H1 (cell line): ENCODE measurements at regions not wholly inside any gene's neighbourhood (a gene's known extent, or its start where the extent isn't known, plus 50 kb on each side); places are given as distances from the start of the nearest gene placed in this dataset.

Experiments
- CTCF ChIA-PET: fragments of 300-600 bp; sonication (Branson Sonifier 250); formaldehyde crosslinking; loops from one replicate; lab custom pipeline; 2021; ENCODE audit not compliant: partially characterized antibody; lab: Charles Lee
- POLR2A ChIA-PET: fragments of 300-600 bp; sonication (Branson Sonifier 250); formaldehyde crosslinking; loops from one replicate; lab custom pipeline; 2021; ENCODE audit warnings: inconsistent platforms; ENCODE audit not compliant: partially characterized antibody; lab: Charles Lee
- DNase-seq, 2 experiments: peaks; one replicate each; pipeline versions ENCODE4 v3.0.0 to v3.0.0-alpha.2; 2010 to 2022; ENCODE audit warnings: low spot score in 2 of 2, low read depth in 1 of 2, mixed read lengths in 1 of 2
- FAIRE-seq: peaks from 2 replicates; lab custom pipeline; 2011; peaks lifted over from hg19 to GRCh38; lab: Jason Lieb, UNC
- H2AFZ ChIP-seq: 2 replicates; pipeline ENCODE4 v1.8.1; 2012; ENCODE audit warnings: low read length, inconsistent platforms
- H2AK5ac ChIP-seq: 2 replicates; pipeline ENCODE4 v1.6.1; 2013; ENCODE audit warnings: low read depth, low read length
- H2BK120ac ChIP-seq: replicated peaks from 2 replicates; pipeline ENCODE3; 2013; ENCODE audit warnings: low read depth, low read length, inconsistent platforms
- H2BK12ac ChIP-seq: 2 replicates; pipeline ENCODE4 v1.6.1; 2013; ENCODE audit warnings: low read depth, low read length
- H2BK15ac ChIP-seq: 2 replicates; pipeline ENCODE4 v1.6.1; 2013; ENCODE audit warnings: low read length
- H2BK20ac ChIP-seq: 2 replicates; pipeline ENCODE4 v1.6.1; 2013; ENCODE audit warnings: low read length
- H2BK5ac ChIP-seq: 2 replicates; pipeline ENCODE4 v1.6.1; 2013; ENCODE audit warnings: low read depth, low read length
- H3K14ac ChIP-seq: 2 replicates; pipeline ENCODE4 v1.6.1; 2013; ENCODE audit warnings: inconsistent platforms; ENCODE audit not compliant: insufficient read length
- H3K18ac ChIP-seq: 2 replicates; pipeline ENCODE4 v1.6.1; 2013; ENCODE audit warnings: low read length; ENCODE audit errors: extremely low read depth
- H3K23ac ChIP-seq: 2 replicates; pipeline ENCODE4 v1.6.1; 2013; ENCODE audit warnings: inconsistent platforms; ENCODE audit not compliant: insufficient read length
- H3K23me2 ChIP-seq: 2 replicates; pipeline ENCODE4 v1.6.1; 2013; ENCODE audit warnings: low read depth, low read length
- H3K27ac ChIP-seq: 2 replicates; pipeline ENCODE4 v1.6.1; 2011; ENCODE audit warnings: low read depth, low read length, inconsistent platforms
- H3K27me3 ChIP-seq, 4 experiments: replicated peaks in 1 of 4; 1 replicate in 1 of 4; 2 replicates in 3 of 4; pipeline versions ENCODE4 v1.6.1 to v1.8.1; 2011 to 2013; ENCODE audit warnings: low read length in 3 of 4, mild to moderate bottlenecking in 3 of 4, inconsistent platforms in 2 of 4, mixed read lengths in 2 of 4, moderate library complexity in 1 of 4; ENCODE audit not compliant: control insufficient read depth in 3 of 4, insufficient read depth in 3 of 4; ENCODE audit errors: extremely low read depth in 1 of 4
- H3K36me3 ChIP-seq, 4 experiments: 2 replicates each; pipeline versions ENCODE4 v1.6.1 to v1.8.1; 2011 to 2013; ENCODE audit warnings: mild to moderate bottlenecking in 4 of 4, low read length in 3 of 4, moderate library complexity in 2 of 4, control low read depth in 1 of 4, inconsistent platforms in 1 of 4; ENCODE audit not compliant: insufficient read depth in 4 of 4, control insufficient read depth in 2 of 4
- H3K4ac ChIP-seq: replicated peaks from 2 replicates; pipeline ENCODE3; 2013; ENCODE audit warnings: low read length, low read depth, mixed read lengths, inconsistent platforms; ENCODE audit not compliant: insufficient read length
- H3K4me1 ChIP-seq, 4 experiments: replicated peaks in 1 of 4; 1 replicate in 1 of 4; 2 replicates in 3 of 4; pipeline versions ENCODE4 v1.6.1 to v1.8.1; 2011 to 2013; ENCODE audit warnings: low read length in 3 of 4, inconsistent platforms in 2 of 4, mixed read lengths in 1 of 4; ENCODE audit not compliant: insufficient read depth in 4 of 4, control insufficient read depth in 3 of 4
- H3K4me2 ChIP-seq, 2 experiments: 2 replicates each; pipeline versions ENCODE4 v1.6.1 to v1.8.1; 2011 to 2013; ENCODE audit warnings: low read depth in 2 of 2, low read length in 2 of 2, control low read depth in 1 of 2, inconsistent platforms in 1 of 2, mild to moderate bottlenecking in 1 of 2; ENCODE audit not compliant: insufficient read depth in 1 of 2
- H3K4me3 ChIP-seq, 4 experiments: fragments of 200-600, 300-600 bp in 1 of 4; sonication (generic), shearing (Covaris generic), sonication (Bioruptor Twin) in 1 of 4; 2 replicates each; pipeline versions ENCODE4 v1.5.1 to v1.8.1; 2011 to 2016; ENCODE audit warnings: low read length in 4 of 4, low read depth in 3 of 4, control low read depth in 2 of 4, inconsistent platforms in 2 of 4, mild to moderate bottlenecking in 2 of 4, mixed read lengths in 1 of 4, moderate library complexity in 1 of 4; ENCODE audit not compliant: insufficient read depth in 2 of 4; ENCODE audit errors: extremely low read depth in 1 of 4
- H3K56ac ChIP-seq: replicated peaks from 2 replicates; pipeline ENCODE3; 2013; ENCODE audit warnings: low read depth, mild to moderate bottlenecking, mixed read lengths, low read length, inconsistent platforms; ENCODE audit not compliant: insufficient read length
- H3K79me1 ChIP-seq: 2 replicates; pipeline ENCODE4 v1.6.1; 2013; ENCODE audit warnings: low read depth, low read length, control low read depth
- H3K79me2 ChIP-seq, 2 experiments: 2 replicates each; pipeline versions ENCODE4 v1.6.1 to v1.8.1; 2012 to 2013; ENCODE audit warnings: low read length in 2 of 2, mild to moderate bottlenecking in 2 of 2, inconsistent platforms in 1 of 2; ENCODE audit not compliant: insufficient read depth in 2 of 2, control insufficient read depth in 1 of 2
- H3K9ac ChIP-seq, 4 experiments: replicated peaks in 1 of 4; 1 replicate in 1 of 4; 2 replicates in 3 of 4; pipeline versions ENCODE4 v1.6.1 to v1.8.1; 2011 to 2013; ENCODE audit warnings: low read depth in 3 of 4, low read length in 3 of 4, control low read depth in 2 of 4, mild to moderate bottlenecking in 2 of 4, moderate library complexity in 2 of 4, inconsistent platforms in 1 of 4; ENCODE audit errors: extremely low read depth in 1 of 4
- H3K9me3 ChIP-seq, 2 experiments: 2 replicates each; pipeline versions ENCODE4 v1.6.1 to v1.8.1; 2012 to 2013; ENCODE audit warnings: mild to moderate bottlenecking in 2 of 2, moderate library complexity in 2 of 2, control low read depth in 1 of 2, inconsistent platforms in 1 of 2, low read depth in 1 of 2, low read length in 1 of 2, mixed read lengths in 1 of 2; ENCODE audit not compliant: insufficient read depth in 2 of 2
- H4K20me1 ChIP-seq, 2 experiments: replicated peaks in 1 of 2; 2 replicates each; pipeline versions ENCODE3 to v1.8.1; 2011 to 2013; ENCODE audit warnings: inconsistent platforms in 2 of 2, low read length in 2 of 2, mild to moderate bottlenecking in 1 of 2; ENCODE audit not compliant: insufficient read depth in 2 of 2, control insufficient read depth in 1 of 2
- H4K5ac ChIP-seq: 2 replicates; pipeline ENCODE4 v1.6.1; 2013; ENCODE audit warnings: low read length, low read depth, mixed read lengths, inconsistent platforms; ENCODE audit not compliant: insufficient read length
- H4K8ac ChIP-seq: 2 replicates; pipeline ENCODE4 v1.8.0; 2013; ENCODE audit warnings: mild to moderate bottlenecking, moderate library complexity, low read length, inconsistent platforms; ENCODE audit not compliant: insufficient read depth; ENCODE audit errors: extremely low read depth
- H4K91ac ChIP-seq: replicated peaks from 2 replicates; pipeline ENCODE3; 2013; ENCODE audit warnings: low read length, mixed read lengths, inconsistent platforms; ENCODE audit not compliant: insufficient read length
- KDM5A ChIP-seq: fragments of 200-600 bp; IDR thresholded peaks from 2 replicates; pipeline ENCODE4 v1.7.1; 2012; ENCODE audit warnings: mild to moderate bottlenecking, low read length, inconsistent platforms, mixed read lengths
- WGBS, 2 experiments: shearing (Covaris generic) in 1 of 2; methylation state at CpG; one replicate each; pipeline versions ENCODE4 v1.1.6 to v1.1.7; 2013 to 2015; ENCODE audit warnings: low lambda C conversion rate in 2 of 2, mixed read lengths in 2 of 2, inconsistent platforms in 1 of 2, low coverage in 1 of 2, missing lambda C conversion rate in 1 of 2; ENCODE audit not compliant: insufficient replicate concordance in 2 of 2, insufficient coverage in 1 of 2, insufficient read length in 1 of 2; ENCODE audit errors: extremely low coverage in 1 of 2, missing lambda C conversion rate in 1 of 2; 5-methylcytosine and 5-hydroxymethylcytosine counted together

DNA sequence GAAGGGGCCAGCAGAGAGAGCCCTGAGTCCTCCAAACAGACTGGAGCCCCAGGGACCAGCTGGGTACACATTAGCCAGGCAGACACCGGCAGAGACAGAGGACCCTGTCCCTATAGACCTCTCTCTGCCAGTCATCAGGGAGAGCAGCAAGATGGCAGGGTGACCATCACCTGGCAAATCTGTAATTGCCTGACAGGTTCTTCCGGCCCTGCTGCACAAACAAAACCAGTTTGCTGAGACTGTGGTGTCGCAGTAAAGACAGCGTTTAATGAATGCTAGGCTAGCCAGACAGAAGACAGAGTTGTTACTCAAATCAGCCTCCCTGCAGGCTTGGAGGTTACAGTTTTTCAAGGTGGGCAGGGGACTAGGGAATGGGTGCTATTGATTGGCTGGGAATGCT lies 618.9 kb downstream of the NPHP4 start:
- Histone ChIP-seq H3K36me3 (no peaks in the 10 kb centered on the region), H3K79me1 (no peaks in the 10 kb centered on the region), H2AK5ac (no peak overlapping the region), H4K20me1 (no peaks in the 10 kb centered on the region), H2BK12ac (no peak overlapping the region), H2BK120ac (no peak overlapping the region), H3K9ac (no peak overlapping the region), H3K18ac (no peak overlapping the region), H3K4me1 (no peaks in the 10 kb centered on the region; a peak in 1 of 7 replicates), H3K23ac (no peak overlapping the region), H3K4me3 (no peak overlapping the region), H3K4me2 (no peak overlapping the region), H2BK20ac (no peak overlapping the region), H3K14ac (no peak overlapping the region), H4K91ac (no peak overlapping the region), H2BK5ac (no peak overlapping the region), H4K8ac (no peak overlapping the region), H2BK15ac (no peak overlapping the region), H4K5ac (no peak overlapping the region), H3K27ac (no peak overlapping the region), H2AFZ (no peak overlapping the region), H3K27me3 (no peaks in the 10 kb centered on the region; a peak in 1 of 7 replicates), H3K9me3 (peaks cover 8 to 14% of the 10 kb centered on the region in 2 experiments), H3K4ac (no peak overlapping the region), H3K23me2 (no peaks in the 10 kb centered on the region), H3K56ac (no peak overlapping the region), H3K79me2 (no peaks in the 10 kb centered on the region)
- 91% methylated on average over 4 of the region's 4 CpGs; no CpG with 5 or more reads in 1 of the 2 experiments for WGBS, 2 experiments
- ChIA-PET CTCF (no interaction called here), POLR2A (no interaction called here)
- DNase-seq (no peak), FAIRE-seq (no peak)
- no peak for TF ChIP-seq KDM5A
